GM21447 (cell line): ENCODE measurements at regions not wholly inside any gene's neighbourhood (a gene's known extent, or its start where the extent isn't known, plus 50 kb on each side); places are given as distances from the start of the nearest gene placed in this dataset.
"Not testable (repeated sequence)": the region's sequence is repeated elsewhere in the genome, so short reads cannot be mapped to it uniquely, and the experiment has no call there.

ENCODE experiments used
- ATAC-seq: cut with Tn5 transposase; IDR thresholded peaks from one replicate; pipeline ENCODE4 v1.9.1; 2021; ENCODE audit not compliant: unreplicated experiment

DNA sequence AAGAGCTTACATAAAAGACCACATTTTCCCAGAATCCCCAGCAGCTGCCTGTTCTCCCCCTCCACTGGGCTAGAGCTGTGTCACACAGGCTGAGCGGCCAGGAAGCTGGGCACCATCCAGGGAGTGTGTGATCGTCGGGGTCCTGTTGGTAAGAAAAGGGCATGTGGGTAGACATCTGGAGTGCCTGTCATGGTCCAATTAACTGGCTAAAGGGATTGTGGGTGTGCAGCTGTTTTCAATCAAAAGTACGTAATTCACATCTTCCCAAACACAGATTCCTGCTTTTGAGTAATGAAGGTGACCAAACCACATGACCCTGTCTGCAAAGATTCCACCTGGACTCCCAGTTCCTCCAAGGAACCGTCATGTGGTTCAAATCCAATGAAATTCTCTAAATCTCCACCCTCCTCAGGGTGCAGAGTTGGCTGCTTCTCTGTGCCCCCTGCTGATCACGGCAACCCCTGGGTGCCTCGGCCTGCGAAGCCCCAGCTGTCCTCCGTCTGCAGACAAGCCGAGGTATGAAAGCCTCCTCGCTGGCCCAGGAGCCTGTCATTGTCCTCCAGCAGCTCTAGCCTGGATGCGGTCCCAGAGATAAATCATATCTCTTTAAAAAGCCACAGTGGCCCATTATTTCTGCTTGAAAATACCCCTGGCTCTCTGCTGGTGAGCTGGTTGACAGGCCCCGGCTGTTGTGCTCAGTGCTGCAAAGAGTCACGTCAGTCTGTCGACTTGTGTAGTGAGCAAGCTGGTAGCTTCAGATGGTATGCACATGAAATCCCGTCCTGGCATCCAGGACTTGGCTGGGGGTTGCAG lies 172.9 kb upstream of the SULF2 start:
- not testable (repeated sequence) for ATAC-seq

DNA sequence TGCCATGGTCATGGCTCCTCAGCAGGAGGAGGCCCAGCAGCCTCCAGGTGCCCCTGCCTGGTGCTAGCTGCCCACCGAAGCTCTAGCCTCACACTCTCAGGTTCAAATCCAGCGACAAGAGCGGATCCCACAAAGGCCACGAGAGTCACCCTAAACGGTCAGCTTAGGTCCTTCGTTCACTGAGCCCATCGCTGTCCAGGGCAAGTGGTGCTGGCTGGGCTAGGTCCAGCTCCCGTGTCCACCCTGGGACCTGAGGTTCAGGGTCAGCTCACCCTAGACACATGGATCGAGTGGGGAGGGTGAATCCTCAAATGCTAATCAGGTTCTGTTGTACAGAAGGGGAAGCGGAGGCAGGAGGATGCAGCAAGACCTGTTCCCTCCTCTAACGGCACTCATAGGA lies 171.9 kb upstream of the SULF2 start:
- no peak for ATAC-seq

- ATAC-seq = no peak
These were observed 171.2 kb upstream of the SULF2 start for GRCh38 chr20:47956268-47956995.

GRCh38 chr20:47953471-47953870 lies 168.2 kb upstream of the SULF2 start:
- no peak for ATAC-seq

GRCh38 chr20:47952023-47952564 lies 166.8 kb upstream of the SULF2 start:
- ATAC-seq = no peak

GRCh38 chr20:47951521-47951971 lies 166.3 kb upstream of the SULF2 start:
- ATAC-seq = no peak

DNA sequence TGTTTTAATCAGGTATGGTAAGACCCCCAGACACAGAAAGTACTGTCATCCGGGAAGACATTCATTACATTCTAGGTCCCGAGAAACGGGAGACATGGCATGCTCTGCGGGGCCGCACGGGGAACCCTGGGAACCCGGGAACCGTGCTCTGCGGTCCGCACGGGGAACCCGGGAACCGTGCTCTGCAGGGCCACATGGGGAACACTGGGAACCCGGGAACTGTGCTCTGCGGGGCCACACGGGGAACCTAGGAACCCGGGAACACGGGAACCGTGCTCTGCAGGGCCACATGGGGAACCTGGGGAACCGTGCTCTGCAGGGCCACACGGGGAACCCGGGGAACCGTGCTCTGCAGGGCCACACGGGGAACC lies 165.6 kb upstream of the SULF2 start:
- ATAC-seq = no peak

DNA sequence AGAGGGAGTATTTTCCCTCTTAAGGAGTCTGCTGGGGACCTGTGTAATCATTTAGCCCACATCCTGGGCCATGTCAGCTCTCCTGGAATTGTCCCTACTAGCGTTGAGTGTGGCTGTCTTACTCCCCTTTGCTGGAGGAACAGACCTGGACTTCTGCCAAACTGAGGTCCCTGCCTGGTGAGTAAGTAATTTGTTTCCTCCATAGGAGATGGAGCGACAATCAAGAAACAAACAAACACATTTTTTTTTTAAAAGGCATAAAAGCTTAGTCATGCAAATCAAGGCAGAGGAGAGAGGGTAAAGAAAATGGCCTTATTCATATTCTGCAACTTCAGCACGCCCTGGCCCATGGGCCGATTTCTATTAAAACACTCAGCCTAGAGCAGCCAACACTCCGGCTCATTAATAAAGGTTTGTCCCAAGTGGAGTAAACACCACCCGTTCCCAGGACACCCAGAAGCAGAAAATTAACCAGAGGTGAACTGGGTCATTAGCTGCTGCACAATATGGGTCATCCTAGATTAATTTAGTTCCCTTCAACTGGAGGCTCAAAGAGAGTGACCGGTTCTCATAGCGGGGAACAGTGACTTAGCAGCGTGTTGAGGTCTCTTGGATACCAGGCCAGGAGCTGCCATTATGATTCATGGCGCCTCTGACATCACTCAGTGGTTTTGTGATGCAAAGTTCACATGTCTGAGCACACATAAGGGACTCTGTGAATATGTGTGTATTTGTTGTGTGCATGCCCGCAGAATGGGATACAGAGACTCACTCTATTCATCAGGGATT lies 165.0 kb upstream of the SULF2 start:
- no peak for ATAC-seq

- ATAC-seq = no peak
These were observed 163.9 kb upstream of the SULF2 start for GRCh38 chr20:47949230-47949629.

DNA sequence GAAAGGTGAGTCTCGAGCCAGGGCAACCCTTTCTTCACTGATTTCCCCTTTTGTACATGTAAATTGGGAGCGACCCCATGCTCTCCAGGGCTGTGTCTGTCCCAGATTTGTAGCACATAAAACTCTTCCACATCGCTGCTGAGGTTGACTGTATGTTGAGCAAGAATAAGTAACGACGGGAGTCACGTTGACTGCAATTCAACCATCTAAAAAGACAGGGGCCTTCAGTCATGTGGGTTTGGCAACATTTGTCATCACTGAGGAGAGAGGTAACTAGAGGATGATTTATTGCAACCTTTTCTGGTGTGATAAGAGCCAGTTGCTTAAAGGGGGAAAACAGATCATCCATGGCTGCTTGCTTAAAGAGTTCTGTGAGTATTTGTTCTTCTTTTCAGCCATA lies 159.4 kb upstream of the SULF2 start:
- ATAC-seq = no peak

DNA sequence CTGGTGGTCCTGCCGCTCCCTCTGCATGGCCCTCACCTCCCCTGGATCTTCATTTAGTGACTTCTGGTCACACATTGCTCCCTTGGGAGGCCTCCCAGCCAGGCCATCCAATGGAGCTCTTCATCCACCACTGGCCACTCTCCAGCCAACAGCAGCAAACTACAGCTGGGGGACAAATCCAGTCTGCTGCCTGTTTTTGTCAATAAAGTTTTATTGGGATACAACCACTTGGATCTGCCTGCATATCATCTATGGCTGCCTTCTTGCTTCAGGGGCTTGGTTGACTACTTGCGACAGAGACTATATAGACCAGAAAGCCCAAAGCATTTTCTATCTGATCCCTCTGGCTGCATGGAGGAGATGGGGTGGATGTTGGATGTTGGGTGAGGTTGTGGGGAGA lies 156.6 kb upstream of the SULF2 start:
- no peak for ATAC-seq

DNA sequence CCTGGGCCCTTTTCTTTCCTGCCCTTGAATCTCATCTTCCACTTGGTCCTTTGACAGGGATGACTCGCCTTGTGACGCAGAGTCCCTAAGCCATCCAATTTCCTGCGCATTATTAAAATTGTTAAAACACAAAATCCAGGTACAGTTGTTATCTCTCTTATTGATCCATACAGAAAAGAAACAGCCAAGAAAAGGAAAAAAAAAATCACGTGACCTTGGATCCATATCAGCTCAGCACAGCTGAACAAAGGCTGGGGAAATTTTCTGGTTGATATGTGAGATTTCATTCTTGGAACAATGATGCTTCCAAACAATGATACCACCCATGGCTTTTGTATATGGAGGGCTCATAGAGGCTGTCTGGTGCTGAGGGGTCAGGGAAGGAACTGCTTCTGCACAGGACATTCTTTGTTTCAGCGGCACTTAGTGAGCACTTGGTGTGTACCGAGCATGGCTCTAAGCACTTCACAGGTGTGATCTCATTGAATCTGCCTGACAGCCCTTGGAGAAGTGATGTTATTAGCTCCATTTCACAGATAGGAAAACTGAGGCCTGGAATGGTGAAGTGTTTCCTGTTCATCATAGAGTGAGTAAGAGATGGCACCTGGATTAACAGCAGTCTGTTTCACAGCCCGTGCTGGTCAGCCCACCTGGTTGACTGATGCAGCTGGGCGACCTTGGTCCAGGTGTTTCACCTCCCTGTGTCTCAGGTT lies 155.0 kb upstream of the SULF2 start:
- no peak for ATAC-seq

GRCh38 chr20:47936612-47937011 lies 151.3 kb upstream of the SULF2 start:
- ATAC-seq = no peak

GRCh38 chr20:47934761-47935160 lies 149.5 kb upstream of the SULF2 start:
- ATAC-seq = no peak

DNA sequence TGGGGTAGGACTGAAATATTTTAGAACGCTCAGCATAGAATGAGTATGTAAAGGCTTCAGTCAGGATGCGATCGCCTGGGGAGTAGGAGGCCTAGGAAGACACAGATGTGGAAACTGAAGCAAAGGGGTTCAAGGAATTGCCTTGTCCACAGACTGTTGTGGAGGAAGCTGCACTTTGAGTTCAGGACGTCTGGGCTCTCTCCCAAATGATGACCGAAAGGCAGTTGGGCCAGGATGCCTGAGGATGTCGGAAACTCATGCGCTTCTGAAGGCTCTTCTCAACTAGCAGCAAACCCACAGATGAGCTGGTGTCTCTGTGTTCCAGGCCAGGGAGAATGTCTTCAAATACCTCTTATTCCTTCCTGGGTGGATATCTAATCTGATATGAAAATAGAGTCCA lies 146.2 kb upstream of the SULF2 start:
- ATAC-seq = no peak

DNA sequence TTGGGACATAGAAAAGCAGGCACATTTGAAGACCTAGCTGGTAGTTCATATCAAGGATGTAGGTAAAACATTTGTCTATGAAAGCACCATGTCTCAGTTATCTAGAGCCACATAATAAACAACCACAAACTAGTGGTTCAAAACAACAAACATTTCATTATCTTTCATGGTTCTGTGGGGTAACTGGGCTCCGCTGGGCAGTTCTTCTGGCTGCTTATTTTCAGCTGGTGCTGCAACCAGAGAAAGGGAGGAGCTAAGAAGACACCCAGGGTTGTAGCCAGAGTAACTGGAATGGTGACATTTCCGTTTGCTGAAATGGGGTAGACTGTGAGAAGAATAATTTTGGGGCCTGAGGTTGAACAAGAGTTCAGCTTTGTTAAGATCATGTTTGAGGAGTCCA lies 145.7 kb upstream of the SULF2 start:
- no peak for ATAC-seq

- no peak for ATAC-seq
These were observed 144.3 kb upstream of the SULF2 start for GRCh38 chr20:47929368-47930115.

- no peak for ATAC-seq
These were observed 142.7 kb upstream of the SULF2 start for GRCh38 chr20:47927944-47928343.

DNA sequence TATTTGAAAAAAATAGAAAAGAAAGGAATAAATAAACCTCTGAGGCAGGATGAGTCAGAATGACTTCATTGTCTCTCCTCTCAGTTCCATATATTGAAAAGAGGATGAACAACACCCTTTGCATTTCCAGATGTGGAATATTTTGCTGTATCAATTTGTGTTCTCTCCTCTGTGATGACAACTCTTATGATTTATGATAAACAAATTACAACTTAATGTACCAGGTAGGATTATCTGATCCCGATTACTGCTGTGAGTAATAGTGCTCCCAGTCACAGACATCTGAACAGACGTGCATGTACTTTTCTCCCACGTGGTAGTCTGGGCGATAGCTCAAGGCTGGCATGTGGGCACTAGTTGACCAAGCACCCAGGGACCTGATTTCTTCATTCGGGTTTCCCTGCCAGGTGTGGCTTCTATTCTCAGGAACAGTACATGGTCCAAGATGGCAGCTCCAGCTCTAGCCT lies 142.1 kb upstream of the SULF2 start:
- no peak for ATAC-seq

GRCh38 chr20:47926731-47927130 lies 141.4 kb upstream of the SULF2 start:
- ATAC-seq = no peak
